B cell (primary cell): ENCODE measurements at regions not wholly inside any gene's neighbourhood (a gene's known extent, or its start where the extent isn't known, plus 50 kb on each side); places are given as distances from the start of the nearest gene placed in this dataset.
"Not testable (repeated sequence)": the region's sequence is repeated elsewhere in the genome, so short reads cannot be mapped to it uniquely, and the experiment has no call there.

Experiments used
- ATAC-seq: fragments of 200-7000 bp; cut with Tn5 transposase; one replicate; pipeline ENCODE4 v1.10.0; 2021; ENCODE audit warnings: low read depth, mild to moderate bottlenecking, moderate number of reproducible peaks, moderate library complexity
- CTCF ChIA-PET: fragments of 350-600 bp; sonication (Branson Sonifier 250); formaldehyde crosslinking; loops from one replicate; lab custom pipeline; 2021; ENCODE audit warnings: antibody characterized with exemption, inconsistent platforms; lab: Charles Lee
- POLR2A ChIA-PET: fragments of 350-600 bp; sonication (Branson Sonifier 250); formaldehyde crosslinking; loops from one replicate; lab custom pipeline; 2021; ENCODE audit warnings: antibody characterized with exemption; lab: Charles Lee
- DNase-seq: peaks from one replicate; pipeline ENCODE4 v3.0.0; 2013
- H2AFZ ChIP-seq: 2 replicates; pipeline ENCODE4 v1.6.1; 2012; ENCODE audit warnings: mild to moderate bottlenecking, low read depth, low read length; ENCODE audit not compliant: insufficient read depth, poor library complexity, severe bottlenecking
- H3K27ac ChIP-seq, 2 donors: 1 replicate in 1 of 2; 2 replicates in 1 of 2; pipeline ENCODE4 v1.5.1; 2012 to 2013; ENCODE audit warnings: low read length in 2 of 2, mild to moderate bottlenecking in 2 of 2, moderate library complexity in 1 of 2
- H3K27me3 ChIP-seq, 4 experiments: fragments of 200-600 bp in 1 of 4; sonication (generic) in 1 of 4; replicated peaks in 1 of 4; 1 replicate in 2 of 4; 2 replicates in 2 of 4; pipeline versions ENCODE4 v1.6.1 to v1.7.0; 2013 to 2016; ENCODE audit warnings: low read length in 3 of 4, mild to moderate bottlenecking in 2 of 4, mixed read lengths in 1 of 4, moderate library complexity in 1 of 4; ENCODE audit not compliant: insufficient read depth in 4 of 4, control insufficient read depth in 3 of 4; ENCODE audit errors: control extremely low read depth in 1 of 4
- H3K36me3 ChIP-seq, 2 experiments: replicated peaks in 1 of 2; 1 replicate in 1 of 2; 2 replicates in 1 of 2; pipeline versions ENCODE4 v1.6.1 to v1.7.1; 2013; ENCODE audit warnings: low read length in 1 of 2; ENCODE audit not compliant: insufficient read depth in 2 of 2, control insufficient read depth in 1 of 2; ENCODE audit errors: control extremely low read depth in 1 of 2, extremely low read depth in 1 of 2
- H3K4me1 ChIP-seq, 2 donors: fragments of 200-600 bp in 1 of 2; sonication (generic) in 1 of 2; 1 replicate in 1 of 2; 2 replicates in 1 of 2; pipeline versions ENCODE4 v1.5.1 to v1.6.1; 2013 to 2017; ENCODE audit warnings: low read length in 2 of 2; ENCODE audit not compliant: control insufficient read depth in 2 of 2, insufficient read depth in 2 of 2
- H3K4me2 ChIP-seq: replicated peaks from 2 replicates; pipeline ENCODE3; 2012; ENCODE audit warnings: mild to moderate bottlenecking, low read depth, low read length; ENCODE audit not compliant: poor library complexity, severe bottlenecking
- H3K4me3 ChIP-seq, 5 experiments: fragments of 200-600 bp in 1 of 5; sonication (generic) in 1 of 5; 1 replicate in 3 of 5; 2 replicates in 2 of 5; pipeline versions ENCODE4 v1.5.1 to v1.7.0; 2011 to 2016; ENCODE audit warnings: low read length in 4 of 5, mild to moderate bottlenecking in 4 of 5, low read depth in 2 of 5, control low read depth in 1 of 5, moderate library complexity in 1 of 5; ENCODE audit not compliant: insufficient read depth in 1 of 5; ENCODE audit errors: control extremely low read depth in 1 of 5, extremely low read depth in 1 of 5
- H3K79me2 ChIP-seq: fragments of 200-600 bp; sonication (generic); one replicate; pipeline ENCODE4 v1.6.0; 2016; ENCODE audit warnings: low read length; ENCODE audit not compliant: control insufficient read depth, insufficient read depth
- H3K9ac ChIP-seq: fragments of 200-600 bp; sonication (generic); 2 replicates; pipeline ENCODE4 v1.6.1; 2017; ENCODE audit warnings: mild to moderate bottlenecking, low read length, moderate library complexity
- H3K9me3 ChIP-seq, 3 donors: one replicate each; pipeline versions ENCODE4 v1.6.1 to v1.7.1; 2013; ENCODE audit warnings: low read length in 2 of 3; ENCODE audit not compliant: control insufficient read depth in 2 of 3, insufficient read depth in 1 of 3; ENCODE audit errors: control extremely low read depth in 1 of 3
- H4K20me1 ChIP-seq: 2 replicates; pipeline ENCODE4 v1.6.0; 2012; ENCODE audit warnings: mild to moderate bottlenecking, low read length; ENCODE audit not compliant: insufficient read depth, control insufficient read depth, poor library complexity, severe bottlenecking
- H3K27ac Mint-ChIP-seq: one replicate; pipeline ENCODE4 v1.8.0; 2021; ENCODE audit warnings: mixed read lengths
- H3K27me3 Mint-ChIP-seq: one replicate; pipeline ENCODE4 v1.8.0; 2021; ENCODE audit warnings: mixed read lengths
- H3K4me1 Mint-ChIP-seq: one replicate; pipeline ENCODE4 v1.8.0; 2021; ENCODE audit warnings: mixed read lengths
- H3K4me3 Mint-ChIP-seq: one replicate; pipeline ENCODE4 v1.8.0; 2021; ENCODE audit warnings: mixed read lengths
- H3K9me3 Mint-ChIP-seq: one replicate; pipeline ENCODE4 v1.8.0; 2022; ENCODE audit warnings: mixed read lengths; ENCODE audit not compliant: insufficient read depth
- CTCF ChIP-seq: fragments of 200-600 bp; IDR thresholded peaks from one replicate; pipeline ENCODE4 v1.8.0; 2022; ENCODE audit warnings: antibody characterized with exemption, mild to moderate bottlenecking
- EZH2 ChIP-seq: IDR thresholded peaks from 2 replicates; pipeline ENCODE4 v1.6.1; 2012; ENCODE audit warnings: borderline replicate concordance, low read depth, mild to moderate bottlenecking, moderate library complexity, low read length; ENCODE audit not compliant: insufficient read depth, poor library complexity, severe bottlenecking
- WGBS: methylation state at CpG from one replicate; pipeline ENCODE4 v1.1.5; 2013; ENCODE audit warnings: missing lambda C conversion rate; ENCODE audit not compliant: insufficient coverage; 5-methylcytosine and 5-hydroxymethylcytosine counted together
- intact Hi-C: fragments of 100-400 bp; cut with micrococcal nuclease; formaldehyde crosslinking; loops from one replicate; pipeline ENCODE4 v1.10.0; 2022

- H3K4me1 ChIP-seq, result no peaks in the 10 kb centered on the region
- no peak overlapping the region for H2AFZ ChIP-seq
- TF ChIP-seq EZH2 (no peak), CTCF (no peak)
- ChIA-PET POLR2A (no interaction called here), CTCF (no interaction called here)
- no peak overlapping the region for H3K27ac Mint-ChIP-seq
- no peaks in the 10 kb centered on the region for H4K20me1 ChIP-seq
- no peak overlapping the region for H3K4me3 ChIP-seq
- H3K9me3 ChIP-seq, result no peaks in the 10 kb centered on the region
- H3K27me3 Mint-ChIP-seq, result peaks cover 22% of the 10 kb centered on the region
- DNase-seq, result no peak
- H3K4me2 ChIP-seq, result no peak overlapping the region
- H3K4me1 Mint-ChIP-seq, result no peaks in the 10 kb centered on the region
- H3K27me3 ChIP-seq, result no peaks in the 10 kb centered on the region
- no peak overlapping the region for H3K4me3 Mint-ChIP-seq
- no peaks in the 10 kb centered on the region for H3K79me2 ChIP-seq
- H3K36me3 ChIP-seq, result no peaks in the 10 kb centered on the region
- no peaks in the 10 kb centered on the region for H3K9me3 Mint-ChIP-seq
- WGBS, result no CpG with 5 or more reads among the region's 1 CpG
- no peak overlapping the region for H3K27ac ChIP-seq
- ATAC-seq, result no peak
- intact Hi-C loops, result no loop called here
- no peak overlapping the region for H3K9ac ChIP-seq
These were observed 55.3 kb upstream of the SERPINE2 start for GRCh38 chr2:224094413-224094812.

GRCh38 chr2:224091671-224092070 is 52.6 kb upstream of the SERPINE2 start:
- DNase-seq, H3K9me3 Mint-ChIP-seq, H3K27ac Mint-ChIP-seq, H3K36me3 ChIP-seq, POLR2A ChIA-PET, H3K4me2 ChIP-seq, H3K4me3 Mint-ChIP-seq, CTCF ChIA-PET, H3K27me3 ChIP-seq, H2AFZ ChIP-seq, intact Hi-C loops, H3K4me1 ChIP-seq, H3K4me3 ChIP-seq, H3K79me2 ChIP-seq, H4K20me1 ChIP-seq, H3K4me1 Mint-ChIP-seq, H3K9ac ChIP-seq, H3K27ac ChIP-seq, ATAC-seq, H3K9me3 ChIP-seq: not testable (repeated sequence)
- WGBS, result 77% methylated on average over 5 of the region's 5 CpGs
- peaks cover 14% of the 10 kb centered on the region for H3K27me3 Mint-ChIP-seq

DNA sequence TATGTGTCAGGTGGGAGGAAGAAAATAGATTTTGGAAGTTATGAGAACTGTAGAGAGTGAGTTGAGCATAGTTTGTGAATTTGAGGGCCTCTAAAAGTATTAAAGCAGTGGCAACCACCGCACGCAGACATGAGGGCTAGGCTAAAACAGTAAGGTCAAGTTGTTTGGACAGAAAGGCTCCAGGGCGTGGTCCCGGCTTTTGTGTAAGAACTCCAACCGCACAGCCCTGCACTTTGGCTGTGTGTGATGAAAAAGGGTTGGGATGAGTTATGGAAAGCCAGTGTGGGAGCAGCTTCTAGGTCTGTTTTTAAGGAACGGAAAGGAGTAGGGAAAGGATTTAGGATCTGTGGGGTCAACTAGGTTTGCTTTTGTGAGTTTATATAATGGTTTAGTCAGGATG is 50.5 kb upstream of the SERPINE2 start:
- intact Hi-C loops, H3K4me2 ChIP-seq, H3K79me2 ChIP-seq, H3K4me1 Mint-ChIP-seq, H3K36me3 ChIP-seq, CTCF ChIA-PET, H3K4me1 ChIP-seq, ATAC-seq, H2AFZ ChIP-seq, H3K27me3 ChIP-seq, H3K27ac Mint-ChIP-seq, POLR2A ChIA-PET, H3K4me3 Mint-ChIP-seq, H3K9me3 ChIP-seq, DNase-seq, H3K9ac ChIP-seq, H4K20me1 ChIP-seq, H3K4me3 ChIP-seq, H3K9me3 Mint-ChIP-seq, H3K27ac ChIP-seq: not testable (repeated sequence)
- WGBS, result 98% methylated on average over 6 of the region's 6 CpGs
- peaks cover 13% of the 10 kb centered on the region for H3K27me3 Mint-ChIP-seq
